OCI-LY3 (cell line): ENCODE measurements at regions not wholly inside any gene's neighbourhood (a gene's known extent, or its start where the extent isn't known, plus 50 kb on each side); places are given as distances from the start of the nearest gene placed in this dataset.

Source experiments
- CTCF ChIP-seq: fragments of 200-600, 300-600 bp; sonication (generic); IDR thresholded peaks from 2 replicates; pipeline ENCODE4 v1.5.1; 2014; ENCODE audit warnings: antibody characterized with exemption, low read length, low read depth
- EZH2phosphoT487 ChIP-seq: fragments of 200-600 bp; shearing (Covaris generic); IDR thresholded peaks from 2 replicates; pipeline ENCODE4 v1.6.1; 2018; ENCODE audit warnings: antibody characterized with exemption, mixed run types, low read depth

- TF ChIP-seq CTCF: no peak
- TF ChIP-seq EZH2phosphoT487: no peak
Observed at GRCh38 chr2:160566717-160567116, 73.1 kb upstream of the RBMS1 start.
